PFSK-1 (cell line): ENCODE measurements at regions not wholly inside any gene's neighbourhood (a gene's known extent, or its start where the extent isn't known, plus 50 kb on each side); places are given as distances from the start of the nearest gene placed in this dataset.

Experiments
- FOXP2 ChIP-seq: optimal IDR thresholded peaks from 2 replicates; pipeline ENCODE3; 2011; ENCODE audit warnings: borderline replicate concordance, control low read depth, inconsistent platforms; ENCODE audit not compliant: insufficient read depth; ENCODE audit errors: extremely low read length, extremely low read depth
- POLR2AphosphoS5 ChIP-seq: IDR thresholded peaks from 2 replicates; pipeline ENCODE4 v1.6.1; 2012; ENCODE audit warnings: low read depth, mild to moderate bottlenecking, control low read depth, low read length, moderate library complexity
- REST ChIP-seq, 2 experiments: IDR thresholded peaks; 2 replicates each; pipeline versions ENCODE4 v1.6.1 to v1.8.0; 2011 to 2012; ENCODE audit warnings: low read depth in 2 of 2, low read length in 2 of 2, control low read depth in 1 of 2, inconsistent platforms in 1 of 2, mild to moderate bottlenecking in 1 of 2, moderate library complexity in 1 of 2; ENCODE audit not compliant: insufficient read depth in 1 of 2
- SIN3A ChIP-seq: IDR thresholded peaks from 2 replicates; pipeline ENCODE4 v1.6.1; 2012; ENCODE audit warnings: mild to moderate bottlenecking, low read length, moderate library complexity, borderline replicate concordance; ENCODE audit not compliant: insufficient read depth
- TAF1 ChIP-seq: IDR thresholded peaks from 2 replicates; pipeline ENCODE4 v1.6.1; 2012; ENCODE audit warnings: low read length, control low read depth, borderline replicate concordance; ENCODE audit not compliant: insufficient read depth

GRCh38 chr9:13448482-13448881 lies 169.0 kb upstream of the MPDZ start:
- TF ChIP-seq POLR2AphosphoS5 (no peak), SIN3A (no peak), TAF1 (no peak), FOXP2 (no peak), REST (IDR thresholded peaks at IDR 0.05; ENCODE audit: insufficient read depth in 1 of 2, low read depth in 2 of 2, low read length in 2 of 2) (no peak)
